Fibroblast of mammary gland (primary cell): ENCODE measurements at regions not wholly inside any gene's neighbourhood (a gene's known extent, or its start where the extent isn't known, plus 50 kb on each side); places are given as distances from the start of the nearest gene placed in this dataset.
"Not testable (repeated sequence)": the region's sequence is repeated elsewhere in the genome, so short reads cannot be mapped to it uniquely, and the experiment has no call there.

ENCODE experiments used
- DNase-seq: peaks from one replicate; pipeline ENCODE4 v3.0.0-alpha.2; 2010; ENCODE audit warnings: low read depth
- H3K4me3 ChIP-seq: 2 replicates; pipeline ENCODE4 v1.5.1; 2011; ENCODE audit warnings: low read depth, mild to moderate bottlenecking, low read length, moderate library complexity; ENCODE audit not compliant: control insufficient read depth
- CTCF ChIP-seq: conservative IDR thresholded peaks from 2 replicates; pipeline ENCODE4 v1.5.1; 2011; ENCODE audit warnings: low read depth, low read length, inconsistent platforms; ENCODE audit not compliant: control insufficient read depth, insufficient read depth

- not testable (repeated sequence) for H3K4me3 ChIP-seq, DNase-seq
Observed at GRCh38 chr11:14573539-14574057, 53.4 kb upstream of the PSMA1 start.

GRCh38 chr11:14577292-14577691 is 57.1 kb upstream of the PSMA1 start:
- no peak for TF ChIP-seq CTCF
- no peak for DNase-seq
- no peak overlapping the region for H3K4me3 ChIP-seq

GRCh38 chr11:14577835-14578529 is 57.8 kb upstream of the PSMA1 start:
- TF ChIP-seq CTCF, result no peak
- DNase-seq, result no peak
- no peak overlapping the region for H3K4me3 ChIP-seq

GRCh38 chr11:14578541-14578956 is 58.4 kb upstream of the PSMA1 start:
- peak; percentile 24 for DNase-seq
- no peak overlapping the region for H3K4me3 ChIP-seq

GRCh38 chr11:14579646-14580045 is 59.5 kb upstream of the PSMA1 start:
- TF ChIP-seq CTCF, result no peak
- no peak for DNase-seq
- H3K4me3 ChIP-seq, result no peak overlapping the region

More at GRCh38 chr11:14578541-14578956, 58.4 kb upstream of the PSMA1 start:
- no peak for TF ChIP-seq CTCF

- no peak for DNase-seq
- no peak overlapping the region for H3K4me3 ChIP-seq
- no peak for TF ChIP-seq CTCF
Observed at GRCh38 chr11:14582793-14583192, 60.8 kb upstream of the PDE3B start.

- DNase-seq, result no peak
Observed at GRCh38 chr11:14583252-14584034, 60.2 kb upstream of the PDE3B start.

More at GRCh38 chr11:14583252-14584034, 60.2 kb upstream of the PDE3B start:
- H3K4me3 ChIP-seq, result no peak overlapping the region
- no peak for TF ChIP-seq CTCF
